Retinal pigment epithelial cell (primary cell): ENCODE measurements at regions not wholly inside any gene's neighbourhood (a gene's known extent, or its start where the extent isn't known, plus 50 kb on each side); places are given as distances from the start of the nearest gene placed in this dataset.

Source experiments
- DNase-seq: peaks from one replicate; pipeline ENCODE4 v3.0.0-alpha.2; 2010; ENCODE audit warnings: low read depth
- H3K4me3 ChIP-seq: 2 replicates; pipeline ENCODE4 v1.5.1; 2011; ENCODE audit warnings: mild to moderate bottlenecking, low read length, control low read depth, moderate library complexity
- CTCF ChIP-seq: conservative IDR thresholded peaks from 2 replicates; pipeline ENCODE4 v1.5.1; 2011; ENCODE audit warnings: low read depth, low read length, control low read depth, inconsistent platforms

DNA sequence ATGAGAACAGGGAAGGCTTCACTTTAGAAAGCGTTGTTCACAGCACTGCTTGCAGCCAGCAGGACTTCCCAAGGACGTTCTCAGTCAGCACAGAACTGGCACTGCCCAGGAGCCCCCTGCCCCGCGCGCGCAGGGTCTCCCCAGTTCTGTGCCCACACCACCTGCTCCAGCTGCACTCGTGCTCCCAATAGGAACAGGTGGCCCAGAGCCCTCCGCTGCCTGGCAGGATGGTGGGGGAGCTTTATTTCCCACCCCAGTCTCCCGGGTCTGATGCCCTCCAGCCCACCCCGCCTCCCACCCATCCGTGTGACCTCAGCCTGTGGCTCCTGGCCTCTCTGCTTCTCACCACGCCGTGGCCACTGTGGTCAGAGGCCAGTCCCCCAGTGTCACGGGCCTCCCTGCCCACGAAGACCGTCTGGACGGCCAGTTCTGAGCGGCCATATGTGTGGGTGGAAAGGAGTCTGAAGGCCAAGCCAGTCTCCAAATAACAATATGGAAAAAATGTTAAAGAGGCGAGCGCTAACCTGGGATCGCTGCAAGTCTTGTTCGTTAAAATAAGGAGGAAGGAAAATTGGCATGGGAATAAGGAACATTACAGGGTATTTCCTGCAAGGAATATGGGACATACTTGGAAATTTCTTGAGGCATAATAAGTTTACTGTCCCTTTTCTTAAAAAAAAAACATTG lies 54.6 kb upstream of the PCSK6 start:
- no peak overlapping the region for H3K4me3 ChIP-seq
- no peak for DNase-seq
- TF ChIP-seq CTCF: no peak

- DNase-seq: no peak
- H3K4me3 ChIP-seq: no peak overlapping the region
- TF ChIP-seq CTCF: no peak
These were observed 53.9 kb upstream of the PCSK6 start for GRCh38 chr15:101543431-101543830.

GRCh38 chr15:101543026-101543390 lies 53.5 kb upstream of the PCSK6 start:
- no peak for DNase-seq
- TF ChIP-seq CTCF: no peak
- no peak overlapping the region for H3K4me3 ChIP-seq

GRCh38 chr15:101542306-101543025 lies 53.0 kb upstream of the PCSK6 start:
- no peak for TF ChIP-seq CTCF
- no peak for DNase-seq
- H3K4me3 ChIP-seq: no peak overlapping the region

GRCh38 chr15:101541501-101542292 lies 52.2 kb upstream of the PCSK6 start:
- TF ChIP-seq CTCF: no peak
- H3K4me3 ChIP-seq: no peak overlapping the region
- DNase-seq: no peak

DNA sequence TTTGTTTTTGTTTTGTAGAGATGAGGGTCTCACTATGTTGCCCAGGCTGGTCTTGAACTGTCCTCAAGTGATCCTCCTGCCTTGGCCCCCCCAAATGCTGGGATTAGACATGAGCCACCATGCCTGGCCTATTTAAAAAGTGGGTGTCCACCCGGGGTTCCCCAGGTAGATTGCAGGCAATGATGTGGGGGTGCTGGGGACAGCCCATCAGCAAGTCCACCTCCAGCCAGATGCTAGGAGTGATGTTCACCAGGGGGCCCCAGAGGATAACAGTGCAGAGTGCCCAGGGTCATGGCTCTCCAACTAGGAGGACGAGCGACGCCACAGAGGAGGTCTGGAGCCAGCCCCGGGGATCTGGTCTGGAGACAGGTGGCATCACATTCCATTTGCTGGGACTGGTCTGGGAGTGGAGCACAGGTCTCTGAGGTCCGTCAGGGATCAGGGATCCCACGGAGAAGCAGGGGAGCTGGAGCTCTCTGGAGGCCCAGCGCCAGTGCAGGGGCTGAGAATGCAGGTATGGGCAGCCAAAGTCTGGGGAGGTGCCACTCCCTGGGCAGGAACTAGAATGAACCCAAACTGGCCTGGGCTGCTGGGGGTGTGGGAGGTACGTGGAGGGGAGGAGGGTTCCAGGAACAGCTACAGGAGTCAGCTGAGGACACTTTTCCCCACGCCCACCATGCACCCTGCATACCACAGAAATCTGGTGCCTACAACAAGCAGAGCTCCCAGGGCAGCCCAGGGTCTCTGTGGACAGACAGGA lies 51.2 kb upstream of the PCSK6 start:
- DNase-seq: no peak
- H3K4me3 ChIP-seq: no peak overlapping the region
- no peak for TF ChIP-seq CTCF
